HepG2 (cell line): ENCODE measurements at regions not wholly inside any gene's neighbourhood (a gene's known extent, or its start where the extent isn't known, plus 50 kb on each side); places are given as distances from the start of the nearest gene placed in this dataset.
A peak's percentile ranks its signal among the peaks of the same experiment; 100 is the strongest.

Experiments
- DMTF1 ChIP-seq: sonication (generic); formaldehyde crosslinking; IDR thresholded peaks from 2 replicates; pipeline ENCODE4 v1.4.0; 2020; ENCODE audit warnings: mild to moderate bottlenecking, missing genetic modification reagents
- HNF4G ChIP-seq, 2 experiments: sonication (generic) in 1 of 2; formaldehyde crosslinking in 1 of 2; IDR thresholded peaks; 2 replicates each; pipeline versions ENCODE4 v1.4.0 to v1.6.1; 2011 to 2020; ENCODE audit warnings: borderline replicate concordance in 2 of 2, low read depth in 2 of 2, mild to moderate bottlenecking in 2 of 2, low read length in 1 of 2, missing genetic modification reagents in 1 of 2, moderate library complexity in 1 of 2
- KAT2B ChIP-seq: fragments of 150-350 bp; IDR thresholded peaks from 2 replicates; pipeline ENCODE4 v1.6.1; 2014; ENCODE audit warnings: low read depth, low read length, borderline replicate concordance
- SKI ChIP-seq: fragments of 450-650 bp; IDR thresholded peaks from one replicate; pipeline ENCODE4 v1.6.1; 2018; ENCODE audit warnings: mild to moderate bottlenecking; ENCODE audit not compliant: partially characterized antibody
- SMAD3 ChIP-seq: sonication (generic); formaldehyde crosslinking; IDR thresholded peaks from 2 replicates; pipeline ENCODE4 v1.4.0; 2020; ENCODE audit warnings: missing genetic modification reagents
- SP5 ChIP-seq: IDR thresholded peaks from 2 replicates; pipeline ENCODE4 v1.6.1; 2016; ENCODE audit warnings: low read depth, borderline replicate concordance
- STAT6 ChIP-seq: sonication (generic); formaldehyde crosslinking; IDR thresholded peaks from 2 replicates; pipeline ENCODE4 v1.4.0; 2020; ENCODE audit warnings: missing genetic modification reagents, mild to moderate bottlenecking, borderline replicate concordance
- ZBTB34 ChIP-seq: sonication (generic); formaldehyde crosslinking; IDR thresholded peaks from 2 replicates; pipeline ENCODE4 v1.8.0; 2022; ENCODE audit warnings: mild to moderate bottlenecking, missing genetic modification reagents
- ZNF275 ChIP-seq: sonication (generic); formaldehyde crosslinking; IDR thresholded peaks from 2 replicates; pipeline ENCODE4 v1.8.0; 2022; ENCODE audit warnings: missing genetic modification reagents, mild to moderate bottlenecking, inconsistent platforms, borderline replicate concordance
- ZNF503 ChIP-seq: sonication (generic); formaldehyde crosslinking; IDR thresholded peaks from 2 replicates; pipeline ENCODE4 v1.4.0; 2020; ENCODE audit warnings: missing genetic modification reagents
- ZNF512B ChIP-seq: sonication (generic); formaldehyde crosslinking; IDR thresholded peaks from 2 replicates; pipeline ENCODE4 v1.5.1; 2020; ENCODE audit warnings: missing genetic modification reagents, mild to moderate bottlenecking, borderline replicate concordance
- ZNF530 ChIP-seq: sonication (generic); formaldehyde crosslinking; IDR thresholded peaks from 2 replicates; pipeline ENCODE4 v1.5.0; 2020; ENCODE audit warnings: low read depth, mild to moderate bottlenecking, missing genetic modification reagents
- ZNF782 ChIP-seq: sonication (generic); formaldehyde crosslinking; IDR thresholded peaks from 2 replicates; pipeline ENCODE4 v1.4.0; 2020; ENCODE audit warnings: missing genetic modification reagents, mild to moderate bottlenecking, borderline replicate concordance

- peak; percentile 57; the same call in 1 of the 2 replicates for TF ChIP-seq STAT6 (CRISPR knock-in tag)
- TF ChIP-seq ZNF530, result no peak
- TF ChIP-seq ZBTB34 (CRISPR knock-in tag), result peak; percentile 46
- TF ChIP-seq ZNF503 (CRISPR knock-in tag), result peak; percentile 48; the same call in 1 of the 2 replicates
- TF ChIP-seq ZNF275, result 0 out of 2 replicates have a peak, but pooled peaks have one; percentile 29
- no peak; the same call in 1 of the 2 replicates for TF ChIP-seq ZNF512B (CRISPR knock-in tag)
- TF ChIP-seq SKI, result no peak
- TF ChIP-seq HNF4G (IDR thresholded peaks at IDR 0.05; ENCODE audit: borderline replicate concordance, low read depth, low read length), result peak; percentile 61
- TF ChIP-seq HNF4G (CRISPR knock-in tag; IDR thresholded peaks at IDR 0.05; ENCODE audit: borderline replicate concordance, low read depth), result 0 out of 2 replicates have a peak, but pooled peaks have one; percentile 44
- no peak for TF ChIP-seq KAT2B
- TF ChIP-seq DMTF1 (CRISPR knock-in tag), result no peak
- TF ChIP-seq SP5, result peak; percentile 42; the same call in 1 of the 2 replicates
- no peak for TF ChIP-seq ZNF782 (CRISPR knock-in tag)
- TF ChIP-seq SMAD3 (CRISPR knock-in tag), result 0 out of 2 replicates have a peak, but pooled peaks have one; percentile 16
Observed at GRCh38 chr7:372932-373791, 83.2 kb downstream of the FOXL3 start (continued).
